Activated CD4-positive, alpha-beta T cell treated with anti-CD3 and anti-CD28 coated beads, Interleukin-2, amount 50 U/mL, for 1 hour (primary cell): ENCODE measurements at regions not wholly inside any gene's neighbourhood (a gene's known extent, or its start where the extent isn't known, plus 50 kb on each side); places are given as distances from the start of the nearest gene placed in this dataset.
"Not testable (repeated sequence)": the region's sequence is repeated elsewhere in the genome, so short reads cannot be mapped to it uniquely, and the experiment has no call there.

ENCODE experiments used
- DNase-seq: peaks from one replicate; pipeline ENCODE4 v3.0.0-alpha.2; 2020

DNA sequence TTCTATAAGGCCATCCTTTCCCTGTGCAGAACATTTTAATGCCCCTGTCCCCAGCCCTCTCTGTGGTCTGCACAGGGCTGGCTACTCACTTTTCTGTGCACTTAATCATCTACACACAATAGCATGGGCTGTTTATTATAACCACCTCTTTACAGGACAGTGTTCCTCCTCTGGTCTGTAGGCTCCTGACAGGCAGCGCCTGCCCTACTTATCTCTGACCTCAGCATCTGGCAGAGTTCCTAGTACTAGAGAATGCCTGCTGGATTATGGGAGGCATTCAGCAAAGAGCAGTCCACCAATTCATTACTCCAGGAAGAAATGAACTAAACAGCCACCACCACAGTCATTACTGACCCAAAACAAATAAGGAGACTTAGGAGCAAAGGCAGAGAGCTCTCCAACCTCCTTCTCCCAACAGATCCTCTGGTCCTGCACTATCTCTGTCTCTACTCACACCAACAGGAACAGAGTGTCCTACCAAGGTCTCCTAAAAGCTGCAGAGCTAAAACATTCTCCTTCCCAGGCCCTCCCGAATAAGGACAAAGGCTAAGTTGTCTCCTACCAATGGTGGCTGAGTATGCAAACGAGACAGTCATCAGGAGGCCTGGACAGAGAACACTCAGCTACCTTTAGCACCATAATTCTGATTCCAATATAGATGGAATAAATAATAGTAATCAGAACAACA is 279.2 kb downstream of the QDPR start:
- no peak for DNase-seq

DNA sequence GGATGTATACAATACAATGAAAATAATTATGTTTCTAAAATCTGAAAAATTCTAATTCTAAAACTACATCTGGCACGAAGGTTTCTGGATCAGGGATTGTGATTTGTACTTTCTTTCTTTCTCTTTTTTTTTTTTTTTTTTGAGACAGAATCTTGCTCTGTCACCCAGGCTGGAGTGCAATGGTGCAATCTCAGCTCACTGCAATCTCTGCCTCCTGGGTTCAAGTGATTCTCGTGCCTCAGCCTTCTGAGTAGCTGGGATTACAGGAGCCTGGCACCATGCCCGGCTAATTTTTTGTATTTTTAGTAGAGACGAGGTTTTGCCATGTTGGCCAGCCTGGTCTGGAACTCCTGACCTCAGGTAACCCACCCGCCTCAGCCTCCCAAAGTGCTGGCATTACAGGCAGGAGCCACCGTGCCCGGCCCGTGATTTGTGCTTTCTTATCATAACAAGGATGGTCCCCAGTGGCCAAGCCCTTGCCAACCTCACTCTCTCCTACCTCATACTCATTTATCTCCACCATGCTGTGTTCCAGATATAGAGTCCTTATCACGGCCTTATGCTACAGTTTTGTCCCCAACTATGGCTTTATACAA is 279.9 kb downstream of the QDPR start:
- DNase-seq: not testable (repeated sequence)

DNA sequence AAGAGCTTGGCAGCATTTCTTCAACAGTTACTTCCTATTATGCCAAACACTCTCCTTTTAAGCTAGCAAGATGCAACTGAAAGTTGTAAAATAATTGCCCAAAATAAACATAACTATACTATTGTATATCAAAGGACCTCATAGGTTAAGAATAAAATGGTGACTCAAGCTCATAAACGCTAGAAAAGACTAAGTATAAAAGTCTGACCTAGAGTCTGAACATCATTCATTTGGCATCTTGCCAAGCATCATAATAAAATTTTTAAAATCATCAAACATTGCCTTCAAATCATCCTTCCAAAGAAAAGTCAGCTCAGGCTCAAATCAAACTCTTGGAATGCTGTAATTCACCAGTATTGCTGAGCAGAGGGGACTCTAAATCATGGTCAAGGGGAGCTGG is 281.2 kb downstream of the QDPR start:
- no peak for DNase-seq

DNA sequence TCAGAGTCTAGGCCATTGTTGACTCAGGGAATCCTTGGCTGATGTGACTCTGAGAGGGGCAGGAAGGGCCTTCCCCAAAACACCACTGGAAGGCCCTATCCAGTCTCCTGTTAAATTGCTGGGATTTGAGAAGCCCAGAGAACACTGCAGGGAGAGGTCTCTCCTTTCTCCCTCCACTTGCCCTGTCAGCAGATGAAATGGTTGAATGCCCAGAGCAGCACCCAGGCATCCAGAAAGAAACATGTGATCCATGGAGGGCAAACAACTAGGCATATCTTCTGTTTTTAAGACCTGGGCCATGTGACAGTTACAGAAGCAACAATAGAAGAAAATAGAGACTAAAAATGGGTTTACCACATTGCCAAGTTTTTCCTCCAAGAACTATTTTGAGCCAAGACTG is 291.1 kb downstream of the QDPR start:
- DNase-seq: no peak

DNA sequence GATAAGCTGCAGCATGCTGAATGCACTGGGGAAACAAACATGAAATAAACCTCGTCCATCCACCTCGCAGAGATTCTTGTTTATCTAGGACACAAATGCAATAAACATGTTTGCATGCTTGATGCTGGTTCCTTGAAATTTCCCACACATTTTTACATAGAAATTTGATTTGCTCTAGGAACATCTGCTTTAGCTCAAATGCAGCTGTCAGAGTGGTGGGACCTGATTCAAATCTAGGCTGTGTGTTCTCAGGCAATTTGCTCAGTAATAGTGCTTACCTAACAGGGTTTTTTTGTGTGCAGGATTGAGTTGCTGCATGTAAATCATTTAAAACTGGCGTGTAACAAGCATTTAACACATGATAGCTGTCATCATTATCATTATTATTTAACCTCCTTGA is 293.1 kb downstream of the QDPR start:
- no peak for DNase-seq

DNA sequence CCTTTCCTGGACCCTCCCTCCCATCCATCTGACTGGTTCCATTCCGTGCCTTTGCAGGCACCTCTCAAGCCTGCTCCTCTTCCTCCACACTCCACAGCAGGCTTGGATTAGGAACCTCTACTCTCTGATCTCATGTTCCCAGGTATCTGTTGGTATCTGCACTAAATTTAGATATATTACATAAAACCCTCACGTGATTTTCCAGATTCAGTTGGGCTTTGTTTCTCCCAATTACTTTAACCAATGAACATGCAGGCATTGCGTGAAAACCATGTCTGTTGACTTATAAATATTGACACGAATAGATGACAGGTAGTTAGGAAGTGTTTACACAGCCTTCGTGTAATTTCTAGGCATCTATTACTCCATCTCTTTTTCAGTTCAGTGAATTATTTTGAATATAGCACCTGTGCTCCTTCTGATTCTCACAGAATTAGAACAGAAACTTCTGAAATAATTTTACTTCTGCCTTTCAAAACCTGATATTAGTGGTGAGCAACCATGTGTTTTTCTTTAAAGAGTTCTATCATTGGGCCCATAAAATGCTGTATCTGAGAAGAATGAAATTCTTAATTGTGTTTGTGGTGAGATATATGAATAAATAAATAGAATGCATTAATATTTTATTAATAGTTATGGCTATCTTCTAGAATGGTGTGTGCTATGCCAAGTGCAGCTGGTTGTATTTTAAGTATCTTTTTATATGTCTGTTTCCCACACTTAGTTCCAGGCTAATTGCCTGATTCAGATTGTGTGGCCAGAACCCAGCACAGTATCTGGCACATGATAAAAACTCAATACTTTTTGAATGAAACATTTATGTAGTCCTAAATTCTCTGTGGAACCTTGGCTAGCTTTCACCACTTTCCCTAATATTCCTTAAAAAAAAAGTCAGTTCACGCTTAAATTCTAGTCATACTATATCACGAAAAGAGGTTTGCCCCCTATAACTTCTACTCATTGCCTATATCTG is 304.8 kb downstream of the QDPR start:
- no peak for DNase-seq

DNA sequence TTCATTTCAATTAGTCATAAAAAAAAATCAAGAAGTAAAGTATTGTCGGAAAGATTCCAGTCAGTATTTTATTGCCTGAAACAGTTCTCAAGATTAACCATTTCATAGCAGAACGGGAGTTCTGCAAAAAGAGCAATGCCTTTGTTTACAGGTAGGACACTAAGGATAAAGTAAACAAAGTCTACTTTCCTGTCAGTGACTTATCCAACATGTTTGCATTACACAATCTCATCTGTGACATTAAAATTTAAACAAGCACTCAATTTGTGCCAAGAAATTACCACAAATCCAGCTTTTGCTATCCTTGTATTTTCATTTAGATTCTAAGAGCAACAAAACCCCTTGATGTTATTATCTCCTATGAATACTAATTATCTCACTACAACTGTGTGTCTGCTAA is 306.5 kb upstream of the LDB2 start:
- no peak for DNase-seq

DNA sequence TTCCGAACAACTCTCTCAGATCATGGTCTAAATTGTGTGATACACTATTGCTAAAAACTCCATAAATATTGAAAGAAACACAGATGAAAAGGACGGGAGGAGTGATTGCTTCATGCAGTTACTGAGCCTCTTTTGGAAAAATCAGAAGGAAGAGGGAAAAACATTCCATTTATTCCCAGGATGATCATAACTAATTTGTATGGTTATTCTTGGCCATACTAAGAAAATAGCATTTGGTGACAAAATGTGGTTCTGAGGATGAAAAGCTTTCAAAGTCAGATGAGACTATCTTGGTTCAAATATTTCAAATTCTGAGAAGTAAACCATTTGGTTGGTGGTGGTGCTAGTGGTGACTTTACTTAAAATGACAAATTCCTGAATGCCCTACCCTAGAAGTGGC is 305.4 kb upstream of the LDB2 start:
- no peak for DNase-seq

DNA sequence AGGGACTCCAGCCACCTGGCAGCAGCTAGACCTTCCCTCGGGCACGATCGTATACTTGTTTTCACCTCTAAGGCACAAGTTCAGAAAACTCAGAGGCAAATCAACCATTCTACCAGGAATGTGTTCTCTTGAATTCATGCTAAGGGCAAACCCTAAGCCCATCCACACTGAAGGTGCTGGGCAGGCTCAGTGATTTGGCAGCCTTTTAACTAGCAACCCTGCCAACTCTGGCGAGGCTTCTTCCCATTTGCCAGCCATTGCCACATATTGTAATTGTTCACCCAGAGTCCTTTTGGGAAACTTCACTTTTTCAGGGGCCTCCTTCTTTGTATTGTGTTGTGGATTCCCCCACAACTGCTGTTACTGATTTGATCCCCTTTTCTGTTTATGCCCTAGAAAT is 298.6 kb upstream of the LDB2 start:
- DNase-seq: no peak

DNA sequence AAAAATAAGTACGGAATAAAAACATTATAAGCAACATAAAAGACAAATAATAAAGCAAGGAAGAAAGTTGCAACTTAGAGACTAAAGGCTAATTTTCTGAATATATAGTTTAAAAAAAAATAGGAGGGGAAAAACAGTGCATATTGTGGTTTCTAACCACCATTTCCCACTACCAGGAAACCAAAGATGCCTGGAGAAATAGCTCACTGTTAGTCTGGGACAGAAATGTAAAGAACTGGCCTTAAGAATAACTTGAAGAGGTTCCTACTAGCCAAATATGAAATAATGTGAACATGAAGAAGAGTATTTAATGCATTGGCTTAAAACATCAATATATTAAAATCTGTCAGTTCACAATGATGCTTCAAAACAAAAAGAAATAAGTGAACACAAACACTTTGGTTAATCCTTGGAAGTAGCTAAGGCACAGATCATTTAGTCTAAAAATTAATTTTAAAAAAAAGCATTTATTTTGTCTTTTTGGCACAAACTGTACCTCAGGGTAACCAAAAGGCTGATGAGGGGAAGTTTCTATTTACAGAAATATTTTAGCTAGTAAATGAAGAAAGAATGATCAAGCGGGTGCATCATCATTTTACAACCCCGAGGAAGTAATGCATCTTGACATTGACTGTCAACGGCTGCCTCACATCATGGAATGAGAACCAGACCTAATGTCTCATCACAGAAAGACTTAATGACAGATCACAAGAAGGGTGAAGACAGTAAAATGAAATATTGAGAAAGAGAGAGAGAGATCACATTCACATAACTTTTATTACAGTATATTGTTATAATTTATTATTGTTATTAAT is 297.2 kb upstream of the LDB2 start:
- no peak for DNase-seq

DNA sequence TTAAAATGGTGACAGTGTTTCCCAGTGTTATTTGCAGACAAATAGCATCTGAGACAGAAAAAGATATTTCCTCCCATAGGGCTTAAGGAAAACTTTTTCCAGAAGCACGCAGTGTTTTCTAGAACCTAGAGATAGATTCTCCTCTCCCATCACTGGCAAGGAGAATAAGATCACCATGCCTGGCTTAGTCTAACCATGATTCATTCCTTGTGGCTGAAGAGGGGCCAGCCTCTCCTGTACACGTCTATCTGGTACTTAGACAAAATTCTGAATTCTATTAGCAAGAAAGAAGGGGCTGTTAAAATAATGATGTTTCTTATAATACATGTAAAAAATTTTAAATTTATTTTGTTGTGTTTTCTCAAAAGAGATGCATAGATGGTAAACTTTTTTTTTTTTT is 296.1 kb upstream of the LDB2 start:
- DNase-seq: no peak

DNA sequence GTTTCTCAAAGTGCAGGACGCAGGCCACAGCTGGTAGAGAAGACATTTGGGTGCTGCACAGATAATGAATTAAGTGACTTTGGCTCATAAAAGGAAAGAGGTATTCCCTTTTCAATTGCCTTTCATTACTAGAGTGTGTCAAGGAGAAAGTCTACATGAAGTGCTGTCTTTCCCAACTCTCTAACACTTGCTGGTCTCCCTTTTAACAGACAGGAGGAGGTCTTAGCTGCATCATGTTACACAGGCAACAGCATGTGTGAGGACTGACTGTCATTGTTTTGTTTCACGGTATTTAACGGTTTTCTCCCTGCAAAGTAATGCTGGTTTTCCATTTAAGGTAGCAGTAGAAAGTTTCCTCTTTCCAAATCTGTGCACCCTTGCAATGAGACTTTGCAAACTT is 291.3 kb upstream of the LDB2 start:
- DNase-seq: no peak

DNA sequence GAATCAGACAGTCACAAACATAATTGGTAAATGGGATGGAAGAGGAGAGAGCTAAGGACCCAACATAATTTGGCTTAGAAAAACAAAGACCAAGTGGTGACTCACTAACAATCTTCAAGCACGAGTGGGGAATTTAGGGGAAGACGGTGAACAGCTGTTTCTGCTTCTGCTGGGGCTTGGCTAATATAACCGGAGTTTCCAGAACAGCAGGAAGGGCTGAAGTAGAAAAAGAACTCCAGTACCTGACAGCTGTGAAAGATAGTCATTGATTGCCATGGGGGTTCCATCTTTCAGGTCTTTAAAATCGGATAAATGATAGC is 290.9 kb upstream of the LDB2 start:
- DNase-seq: no peak

DNA sequence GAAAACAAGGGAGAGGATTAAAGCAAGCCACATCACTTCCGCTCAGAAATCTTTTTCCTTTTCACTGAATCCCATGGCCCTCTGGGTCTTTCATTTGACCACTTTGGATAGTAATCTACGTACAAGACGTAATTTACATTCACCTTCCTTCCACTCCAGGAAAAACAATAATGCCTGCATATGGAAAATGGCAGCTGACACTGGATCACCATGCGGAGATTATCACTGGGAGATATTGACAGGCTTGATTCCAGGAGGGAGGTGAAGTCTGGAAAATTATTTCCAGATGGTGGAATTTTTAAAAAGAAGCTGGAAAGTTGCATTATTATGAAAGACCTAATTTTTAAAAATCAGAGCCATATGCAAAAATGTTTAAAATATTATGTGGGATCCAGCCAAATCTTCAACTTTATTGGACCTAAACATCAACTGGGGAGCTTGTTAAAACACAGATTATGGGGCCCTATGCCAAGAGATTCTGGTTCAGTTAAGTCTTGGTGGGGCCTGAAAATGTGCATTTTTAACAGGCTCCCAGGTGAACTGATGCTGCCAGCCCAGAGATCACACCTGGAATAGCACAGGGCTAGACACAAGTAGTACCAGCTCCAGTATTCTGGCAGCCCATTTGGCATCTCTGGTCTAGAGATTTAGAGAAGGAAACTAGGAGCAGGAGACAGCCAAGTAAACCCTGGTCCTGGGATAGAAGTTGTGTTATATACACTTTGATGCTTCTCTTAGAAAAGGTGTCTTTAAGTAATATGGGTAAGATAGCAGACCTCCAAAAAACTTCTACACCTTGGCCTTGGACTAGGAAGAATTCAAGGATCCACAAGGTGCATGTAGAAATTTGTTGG is 290.3 kb upstream of the LDB2 start:
- DNase-seq: no peak

DNA sequence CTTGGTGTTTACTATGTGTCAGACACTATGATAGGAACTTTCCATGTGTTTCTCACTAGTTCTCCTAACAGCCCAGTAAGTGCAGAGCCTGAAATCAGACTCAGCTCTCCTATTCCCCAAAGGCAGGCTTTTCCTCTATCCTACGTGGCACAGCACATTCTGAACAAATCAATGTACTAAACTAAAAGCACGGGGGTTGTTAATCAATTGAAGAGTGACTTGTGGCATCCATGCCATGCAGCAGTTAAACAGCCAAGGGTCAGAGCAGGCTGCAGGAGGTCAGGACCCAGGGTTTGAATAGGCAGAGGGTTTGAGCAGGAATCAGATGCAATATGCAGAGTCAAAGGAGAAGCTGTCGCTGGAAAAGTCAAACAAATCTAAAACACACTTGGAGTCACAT is 289.7 kb upstream of the LDB2 start:
- DNase-seq: no peak

DNA sequence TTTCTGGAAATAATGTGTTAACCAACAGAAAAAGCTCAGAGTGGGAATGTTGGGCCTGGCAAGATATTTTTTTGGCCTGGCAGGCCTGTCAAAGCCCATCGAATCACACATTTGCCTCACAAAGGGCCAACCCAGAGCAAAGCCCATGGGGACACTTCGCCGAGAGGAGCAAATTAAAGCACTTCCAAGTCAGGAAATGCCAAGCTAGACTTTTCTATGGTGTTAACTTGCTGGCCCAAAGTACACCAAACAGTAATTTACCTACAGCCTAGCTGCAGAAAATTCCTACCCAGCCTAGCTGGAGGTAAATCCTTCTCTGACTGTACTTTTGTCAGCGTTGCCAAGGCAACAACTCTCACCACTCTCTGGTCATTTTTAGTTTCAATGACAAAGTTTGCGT is 288.6 kb upstream of the LDB2 start:
- no peak for DNase-seq

DNA sequence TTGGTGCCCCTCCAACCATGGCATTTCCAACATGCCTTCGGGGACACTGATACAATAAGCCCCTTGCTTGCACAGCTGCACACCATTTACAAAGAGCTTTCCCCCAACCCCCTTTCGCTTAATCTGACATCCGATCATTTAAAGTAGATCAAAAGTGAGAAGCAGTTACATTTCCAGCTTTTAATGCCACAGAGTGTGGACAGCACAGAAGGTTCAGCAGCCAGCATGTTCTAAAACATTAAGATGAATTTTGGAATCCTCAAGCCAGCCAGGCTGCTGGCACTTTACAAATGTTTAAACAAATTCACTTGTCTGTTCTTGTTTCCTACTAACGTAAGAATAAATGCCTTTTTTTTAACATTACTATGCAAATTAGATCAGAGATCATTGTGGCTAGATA is 284.4 kb upstream of the LDB2 start:
- no peak for DNase-seq

DNA sequence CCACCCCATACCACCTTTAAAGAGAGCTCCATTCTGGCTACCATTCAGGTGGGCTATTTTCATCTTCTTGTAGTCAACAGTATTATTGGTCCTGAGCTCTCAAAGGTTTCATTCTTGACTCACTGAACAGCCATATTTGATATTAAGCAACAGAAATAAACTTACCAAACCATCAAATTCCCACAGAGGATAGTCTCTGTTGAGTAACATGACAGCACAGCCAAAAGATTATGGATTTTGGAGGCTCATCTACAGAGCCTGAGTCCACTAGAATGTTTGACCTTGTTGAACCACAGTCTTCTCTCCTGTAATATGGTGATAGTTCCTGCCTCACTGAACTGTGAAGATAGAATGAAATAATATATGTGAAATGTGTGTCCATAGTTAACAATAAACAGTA is 276.3 kb upstream of the LDB2 start:
- DNase-seq: no peak

DNA sequence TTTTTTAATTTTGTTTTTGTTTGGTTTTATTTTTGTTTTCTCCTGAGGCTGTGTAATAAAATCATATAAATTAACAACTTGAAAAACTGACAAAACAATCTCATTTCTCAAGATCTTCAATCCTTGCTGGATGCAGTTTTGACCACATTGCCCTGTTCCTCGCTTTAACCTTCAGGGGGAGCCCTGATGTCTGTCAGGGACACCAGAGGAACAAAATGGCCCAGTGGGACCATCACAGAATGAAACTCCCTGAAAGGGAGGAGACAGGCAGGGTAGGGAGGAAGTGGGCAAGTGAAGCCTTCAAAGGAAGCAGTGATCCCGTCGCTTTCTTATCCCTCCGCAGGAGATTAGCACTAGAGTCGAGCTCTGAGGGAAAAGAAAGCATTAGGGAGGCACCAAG is 274.9 kb upstream of the LDB2 start:
- DNase-seq: no peak

DNA sequence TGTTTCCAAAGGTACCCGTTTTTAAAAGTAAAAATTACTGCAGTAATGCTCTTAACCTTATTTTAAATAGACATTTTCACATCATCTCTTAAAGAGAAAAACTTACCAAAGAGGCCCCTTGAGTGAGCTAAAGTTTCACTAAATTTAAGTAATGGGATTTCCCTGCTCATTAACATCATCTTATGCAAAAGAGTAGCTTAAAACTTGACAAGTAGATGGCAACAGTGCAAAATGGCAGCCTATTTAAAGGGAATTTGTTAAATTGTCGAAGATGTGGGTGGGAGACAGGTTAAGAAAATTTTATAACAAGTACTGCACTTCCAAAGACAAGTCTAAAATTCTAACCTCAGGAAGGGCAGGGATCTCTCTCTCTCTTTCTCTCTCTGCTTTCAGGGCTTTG is 271.7 kb upstream of the LDB2 start:
- no peak for DNase-seq

DNA sequence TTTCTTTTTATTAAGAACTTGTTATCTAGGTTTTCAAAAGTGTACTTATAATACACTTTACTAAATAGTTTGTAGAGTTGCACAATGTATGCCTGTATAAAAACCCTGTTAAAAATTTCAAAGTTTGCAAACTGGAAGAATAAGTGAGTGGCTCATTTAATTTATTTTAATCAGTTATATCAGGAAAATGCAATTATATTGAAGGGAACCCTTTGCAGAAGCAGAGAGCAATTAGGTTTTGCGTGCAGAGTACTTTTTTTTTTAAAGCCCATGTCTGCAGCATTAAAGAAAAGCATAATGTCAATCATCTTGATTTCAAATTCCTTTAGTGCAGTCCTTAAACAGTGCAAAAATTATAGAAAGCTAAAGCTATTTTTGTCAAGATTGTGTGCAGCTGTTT is 271.3 kb upstream of the LDB2 start:
- DNase-seq: no peak

DNA sequence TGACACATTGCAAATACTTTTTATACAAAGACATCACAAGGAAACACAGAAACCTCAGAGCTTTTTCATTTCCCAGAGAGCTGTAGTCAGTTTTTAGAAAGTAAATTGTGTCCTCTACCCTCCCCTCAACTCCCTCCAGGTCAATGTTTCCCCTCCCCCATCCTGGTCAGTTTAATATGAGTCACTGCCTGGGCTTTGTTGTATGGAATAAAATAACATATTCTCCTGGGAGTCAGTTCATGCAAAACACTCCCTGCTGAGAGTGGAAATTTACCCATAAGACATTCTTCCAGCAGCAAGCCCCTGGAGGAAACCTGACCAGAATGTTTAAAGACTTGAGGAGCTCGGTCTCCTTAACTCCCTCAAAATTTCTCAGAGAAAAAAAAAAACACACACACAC is 270.1 kb upstream of the LDB2 start:
- no peak for DNase-seq
